GM12872 (cell line): ENCODE measurements at regions not wholly inside any gene's neighbourhood (a gene's known extent, or its start where the extent isn't known, plus 50 kb on each side); places are given as distances from the start of the nearest gene placed in this dataset.

Source experiments
- TF ChIP-seq, protein P1 (sequence below): IDR thresholded peaks from 3 replicates; pipeline ENCODE4 v1.5.1; 2011; ENCODE audit warnings: low read depth, mild to moderate bottlenecking, low read length, moderate library complexity; ENCODE audit not compliant: insufficient read depth

GRCh38 chr10:55019439-55019838 is 218.4 kb upstream of the PCDH15 start:
- TF ChIP-seq, protein P1, sequence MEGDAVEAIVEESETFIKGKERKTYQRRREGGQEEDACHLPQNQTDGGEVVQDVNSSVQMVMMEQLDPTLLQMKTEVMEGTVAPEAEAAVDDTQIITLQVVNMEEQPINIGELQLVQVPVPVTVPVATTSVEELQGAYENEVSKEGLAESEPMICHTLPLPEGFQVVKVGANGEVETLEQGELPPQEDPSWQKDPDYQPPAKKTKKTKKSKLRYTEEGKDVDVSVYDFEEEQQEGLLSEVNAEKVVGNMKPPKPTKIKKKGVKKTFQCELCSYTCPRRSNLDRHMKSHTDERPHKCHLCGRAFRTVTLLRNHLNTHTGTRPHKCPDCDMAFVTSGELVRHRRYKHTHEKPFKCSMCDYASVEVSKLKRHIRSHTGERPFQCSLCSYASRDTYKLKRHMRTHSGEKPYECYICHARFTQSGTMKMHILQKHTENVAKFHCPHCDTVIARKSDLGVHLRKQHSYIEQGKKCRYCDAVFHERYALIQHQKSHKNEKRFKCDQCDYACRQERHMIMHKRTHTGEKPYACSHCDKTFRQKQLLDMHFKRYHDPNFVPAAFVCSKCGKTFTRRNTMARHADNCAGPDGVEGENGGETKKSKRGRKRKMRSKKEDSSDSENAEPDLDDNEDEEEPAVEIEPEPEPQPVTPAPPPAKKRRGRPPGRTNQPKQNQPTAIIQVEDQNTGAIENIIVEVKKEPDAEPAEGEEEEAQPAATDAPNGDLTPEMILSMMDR, result no peak

DNA sequence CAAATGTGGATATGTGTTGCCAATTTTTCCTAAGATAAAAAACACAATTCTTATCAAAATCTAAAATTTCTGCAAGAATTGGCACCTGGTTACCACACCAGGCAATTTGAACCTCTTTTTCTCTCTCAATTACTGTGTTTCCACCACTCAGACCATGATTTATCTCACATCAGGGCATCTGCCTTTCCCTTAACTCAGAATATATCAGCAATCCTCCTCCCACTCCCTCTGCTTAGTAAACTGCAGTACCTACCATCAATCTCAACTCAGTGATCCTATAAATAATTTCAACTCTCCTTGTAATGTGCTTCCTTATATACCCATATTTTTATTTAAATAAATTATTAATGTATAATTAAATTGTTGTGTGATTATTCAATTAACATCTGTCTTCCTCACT is 212.3 kb upstream of the PCDH15 start:
- TF ChIP-seq, protein P1, result no peak

DNA sequence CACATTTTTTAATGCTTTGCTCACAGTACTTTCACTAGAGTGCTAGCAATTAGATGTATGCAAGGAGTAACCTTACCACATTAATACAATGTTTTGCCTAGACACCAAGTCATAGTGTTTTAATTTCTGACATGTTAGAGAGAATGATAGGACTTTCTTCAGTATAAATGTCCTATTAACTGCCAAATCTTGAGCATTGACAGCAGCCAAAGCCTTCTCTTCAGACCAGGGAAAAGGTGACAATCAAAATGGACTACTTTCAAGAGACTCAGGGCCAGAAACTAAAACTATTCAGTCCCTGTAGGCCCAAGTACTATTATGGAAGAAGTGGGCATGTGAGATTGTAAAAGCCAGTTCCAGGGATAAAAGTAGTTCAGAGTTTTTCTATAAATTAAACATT is 201.4 kb upstream of the PCDH15 start:
- TF ChIP-seq, protein P1, result no peak

DNA sequence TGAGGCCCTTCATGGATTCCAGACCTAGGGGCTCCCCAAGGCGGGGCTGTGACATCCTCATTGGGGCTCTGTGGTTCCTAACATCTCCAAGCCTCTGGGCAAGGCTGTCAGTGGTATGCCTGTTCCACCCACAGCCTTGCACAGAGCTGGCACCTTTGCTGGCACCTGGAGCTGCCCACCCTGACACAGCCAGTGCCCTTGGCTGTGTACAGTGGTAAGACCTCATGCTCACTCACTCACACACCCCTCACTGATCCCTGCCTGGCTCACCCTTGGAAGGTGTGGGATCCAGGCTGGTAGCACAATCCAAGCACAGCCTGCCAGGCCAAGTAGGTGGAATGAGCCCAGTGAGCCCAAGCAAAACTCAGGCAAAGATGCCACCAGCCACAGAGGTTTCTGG is 200.4 kb upstream of the PCDH15 start:
- TF ChIP-seq, protein P1, result no peak

DNA sequence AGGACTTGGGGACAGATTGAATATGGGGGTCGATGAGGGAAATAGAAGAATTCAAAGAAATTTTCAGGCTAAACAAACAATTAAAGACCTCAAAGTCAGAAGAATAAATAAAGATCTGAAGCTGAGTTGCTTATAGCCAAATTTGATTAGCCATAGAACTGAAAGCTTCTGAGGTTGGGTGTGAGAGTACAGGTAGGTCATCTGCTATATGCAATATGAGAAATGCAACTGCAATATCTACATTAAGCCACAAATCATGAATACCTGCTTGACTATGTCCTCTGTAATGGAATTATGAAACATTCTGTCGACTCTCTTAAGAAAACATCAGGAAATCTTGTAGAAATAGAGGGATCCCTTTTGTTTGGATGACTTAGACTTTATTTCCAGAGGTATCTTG is 192.1 kb upstream of the PCDH15 start:
- TF ChIP-seq, protein P1, result no peak

DNA sequence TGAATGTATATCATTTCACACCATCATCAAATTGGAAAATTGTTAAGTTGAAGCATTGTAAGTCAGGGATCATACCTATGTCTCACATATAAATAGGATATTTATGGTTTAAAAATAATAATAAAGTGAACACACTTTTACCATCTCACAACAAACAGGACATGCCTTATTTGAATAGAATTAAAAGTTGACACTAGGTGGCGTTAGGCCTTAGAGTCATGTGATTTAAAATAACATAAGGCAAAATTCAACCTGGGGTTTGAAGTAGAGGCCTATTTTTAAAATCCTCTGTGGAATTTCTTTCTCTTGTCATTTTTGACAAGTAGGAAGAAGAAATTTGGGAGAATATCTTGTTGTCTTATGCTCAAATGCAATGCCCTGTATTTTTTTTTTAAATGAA is 184.7 kb upstream of the PCDH15 start:
- TF ChIP-seq, protein P1, result peak; percentile 40; the same call in 2 of the 3 replicates

DNA sequence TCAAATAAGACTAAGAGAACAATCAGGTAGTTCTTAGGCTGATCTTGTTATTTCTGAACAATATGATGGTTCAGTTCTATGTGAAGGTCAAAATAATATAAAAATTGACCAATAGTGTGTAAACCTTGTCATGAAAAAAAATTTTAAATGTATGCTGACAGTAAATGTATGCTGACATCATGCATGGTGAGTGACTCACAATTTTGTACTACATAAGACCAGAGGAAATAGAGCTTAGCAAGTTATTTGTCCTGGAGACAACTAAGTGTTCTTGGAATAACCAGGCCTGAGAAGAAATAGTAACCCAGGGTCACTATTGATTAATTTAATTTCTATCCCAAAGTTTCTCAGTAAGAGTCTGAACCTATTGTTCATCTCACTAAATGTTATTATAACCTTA is 182.2 kb upstream of the PCDH15 start:
- TF ChIP-seq, protein P1, result no peak
